Panc1 (cell line): ENCODE measurements at regions not wholly inside any gene's neighbourhood (a gene's known extent, or its start where the extent isn't known, plus 50 kb on each side); places are given as distances from the start of the nearest gene placed in this dataset.

Experiments used
- ATAC-seq: fragments of 200-7000 bp; cut with Tn5 transposase; 2 replicates; pipeline ENCODE4 v1.9.1; 2020; ENCODE audit warnings: mild to moderate bottlenecking, moderate library complexity
- BruUV-seq: library from RNA; stranded (reverse); fragments of 400-500 nt; replicated peaks from 2 replicates; lab custom pipeline; 2021; lab: Mats Ljungman, UMichigan
- CTCF ChIA-PET: fragments of 300-600 bp; sonication (Branson Sonifier 250); formaldehyde crosslinking; loops from one replicate; lab custom pipeline; 2022; ENCODE audit warnings: antibody characterized with exemption; lab: Charles Lee
- POLR2A ChIA-PET: fragments of 300-600 bp; sonication (Branson Sonifier 250); formaldehyde crosslinking; loops from one replicate; lab custom pipeline; 2022; ENCODE audit warnings: antibody characterized with exemption; lab: Charles Lee
- DNase-seq: peaks from one replicate; pipeline ENCODE4 v3.0.0-alpha.2; 2010; ENCODE audit warnings: low read depth, low spot score
- H3K27ac ChIP-seq: 2 replicates; pipeline ENCODE4 v1.5.1; 2011; ENCODE audit warnings: mild to moderate bottlenecking, low read length, inconsistent platforms
- H3K27me3 ChIP-seq: fragments of 200-500 bp; sonication (Bioruptor generic); 2 replicates; pipeline ENCODE4 v1.6.0; 2014; ENCODE audit warnings: low read length, inconsistent platforms; ENCODE audit not compliant: control insufficient read depth, insufficient read depth
- H3K36me3 ChIP-seq: fragments of 200-500 bp; sonication (Bioruptor generic); 2 replicates; pipeline ENCODE4 v1.5.1; 2014; ENCODE audit warnings: inconsistent platforms, mild to moderate bottlenecking, low read length, moderate library complexity; ENCODE audit not compliant: control insufficient read depth, insufficient read depth
- H3K4me1 ChIP-seq: 2 replicates; pipeline ENCODE4 v1.5.1; 2011; ENCODE audit warnings: inconsistent platforms, mild to moderate bottlenecking, low read length, moderate library complexity; ENCODE audit not compliant: control insufficient read depth, insufficient read depth
- H3K4me3 ChIP-seq, 2 experiments: 2 replicates each; pipeline ENCODE4 v1.5.1; 2011 to 2012; ENCODE audit warnings: low read depth in 2 of 2, low read length in 2 of 2, mild to moderate bottlenecking in 2 of 2, inconsistent platforms in 1 of 2, moderate library complexity in 1 of 2
- H3K9me3 ChIP-seq: fragments of 200-500 bp; sonication (Bioruptor generic); 2 replicates; pipeline ENCODE4 v1.5.1; 2014; ENCODE audit warnings: low read depth, mild to moderate bottlenecking, inconsistent platforms, low read length, moderate library complexity; ENCODE audit not compliant: control insufficient read depth, insufficient read depth
- CTCF ChIP-seq: fragments of 450-650 bp; IDR thresholded peaks from 2 replicates; pipeline ENCODE4 v1.5.1; 2017; ENCODE audit warnings: mild to moderate bottlenecking
- POLR2AphosphoS5 ChIP-seq: IDR thresholded peaks from 2 replicates; pipeline ENCODE4 v1.6.1; 2012; ENCODE audit warnings: mild to moderate bottlenecking, low read depth, low read length, moderate library complexity
- REST ChIP-seq, 2 experiments: IDR thresholded peaks; 2 replicates each; pipeline ENCODE4 v1.6.1; 2011 to 2012; ENCODE audit warnings: low read depth in 2 of 2, control low read depth in 1 of 2, low read length in 1 of 2, mild to moderate bottlenecking in 1 of 2, moderate library complexity in 1 of 2; ENCODE audit not compliant: insufficient read depth in 1 of 2
- SIN3A ChIP-seq: IDR thresholded peaks from 2 replicates; pipeline ENCODE4 v1.6.1; 2012; ENCODE audit warnings: low read depth, mild to moderate bottlenecking, low read length, moderate library complexity, borderline replicate concordance; ENCODE audit not compliant: insufficient read depth
- TCF7L2 ChIP-seq: IDR thresholded peaks from 2 replicates; pipeline ENCODE4 v1.6.1; 2011; ENCODE audit warnings: mild to moderate bottlenecking, low read depth, low read length, inconsistent platforms
- in situ Hi-C: cut with HindIII; loops from 2 replicates; pipeline ENCODE4 v1.10.0; 2016; ENCODE audit warnings: low sequenced_read_pairs, low pct_unique_long_range_greater_than_20kb
- intact Hi-C: fragments of 100-400 bp; cut with micrococcal nuclease; formaldehyde crosslinking; loops from one replicate; pipeline ENCODE4 v1.10.0; 2022; ENCODE audit not compliant: unreplicated experiment

GRCh38 chr2:105611333-105611637, 133.4 kb upstream of the NCK2 start:
- H3K4me1 ChIP-seq, result 0 out of 2 replicates have a peak, but pooled peaks cover 5% of the 10 kb centered on the region
- no peaks in the 10 kb centered on the region for H3K9me3 ChIP-seq
- ATAC-seq (no peak), DNase-seq (no peak)
- H3K27ac ChIP-seq, result no peak overlapping the region
- ChIA-PET POLR2A (no interaction called here), CTCF (interaction anchor here (0.6 kb wide), 1 partner anchor 43 kb away, joined by 3 read pairs; no protein-coding TSS in a partner anchor)
- H3K4me3 ChIP-seq, result no peak overlapping the region
- TF ChIP-seq REST (IDR thresholded peaks at IDR 0.05; ENCODE audit: insufficient read depth in 1 of 2, low read depth in 2 of 2, low read length in 1 of 2) (no peak), CTCF (no peak), TCF7L2 (no peak), POLR2AphosphoS5 (no peak), SIN3A (no peak)
- intact Hi-C loops, result no loop called here
- H3K36me3 ChIP-seq, result no peaks in the 10 kb centered on the region
- H3K27me3 ChIP-seq, result no peaks in the 10 kb centered on the region
- in situ Hi-C loops, result no loop called here
- no TSS peak for BruUV-seq

- ChIA-PET CTCF (interaction anchor here (0.6 kb wide), 1 partner anchor 43 kb away, joined by 3 read pairs; no protein-coding TSS in a partner anchor), POLR2A (no interaction called here)
These were observed 134.0 kb upstream of the NCK2 start for GRCh38 chr2:105610576-105611332.

More at GRCh38 chr2:105610576-105611332, 134.0 kb upstream of the NCK2 start:
- Histone ChIP-seq H3K36me3 (no peaks in the 10 kb centered on the region), H3K4me3 (no peak overlapping the region), H3K27ac (no peak overlapping the region), H3K27me3 (no peaks in the 10 kb centered on the region), H3K4me1 (0 out of 2 replicates have a peak, but pooled peaks cover 4% of the 10 kb centered on the region), H3K9me3 (no peaks in the 10 kb centered on the region)
- TF ChIP-seq CTCF (no peak), POLR2AphosphoS5 (no peak), REST (IDR thresholded peaks at IDR 0.05; ENCODE audit: insufficient read depth in 1 of 2, low read depth in 2 of 2, low read length in 1 of 2) (no peak), SIN3A (no peak), TCF7L2 (no peak)
- DNase-seq, result no peak
- in situ Hi-C loops, result no loop called here
- ATAC-seq, result no peak
- no TSS peak for BruUV-seq
- intact Hi-C loops, result no loop called here
